Inflammatory macrophage treated with lipopolysaccharide for 4 hours (primary cell): ENCODE measurements at regions not wholly inside any gene's neighbourhood (a gene's known extent, or its start where the extent isn't known, plus 50 kb on each side); places are given as distances from the start of the nearest gene placed in this dataset.

ENCODE experiments used
- DNase-seq: peaks from one replicate; pipeline ENCODE4 v3.0.0-alpha.2; 2020

GRCh38 chr3:23644099-23644498 lies 161.7 kb upstream of the UBE2E1 start:
- DNase-seq = no peak

- no peak for DNase-seq
Measured at GRCh38 chr3:23644676-23645075, 161.1 kb upstream of the UBE2E1 start.

GRCh38 chr3:23645533-23646183 lies 160.1 kb upstream of the UBE2E1 start:
- DNase-seq = no peak

- no peak for DNase-seq
Measured at GRCh38 chr3:23646184-23646920, 159.4 kb upstream of the UBE2E1 start.

- DNase-seq = no peak
Measured at GRCh38 chr3:23647706-23648258, 158.0 kb upstream of the UBE2E1 start.

GRCh38 chr3:23648326-23648995 lies 157.3 kb upstream of the UBE2E1 start:
- no peak for DNase-seq

GRCh38 chr3:23648996-23649395 lies 156.8 kb upstream of the UBE2E1 start:
- DNase-seq = no peak

GRCh38 chr3:23649448-23649847 lies 156.3 kb upstream of the UBE2E1 start:
- no peak for DNase-seq

- peak; percentile 89 for DNase-seq
Measured at GRCh38 chr3:23650371-23651140, 155.2 kb upstream of the UBE2E1 start.

- DNase-seq = no peak
Measured at GRCh38 chr3:23653647-23654525, 151.9 kb upstream of the UBE2E1 start.

GRCh38 chr3:23654571-23654970 lies 151.2 kb upstream of the UBE2E1 start:
- no peak for DNase-seq

- no peak for DNase-seq
Measured at GRCh38 chr3:23655749-23656148, 150.0 kb upstream of the UBE2E1 start.

GRCh38 chr3:23656199-23656598 lies 149.6 kb upstream of the UBE2E1 start:
- no peak for DNase-seq

- DNase-seq = no peak
Measured at GRCh38 chr3:23656821-23657220, 148.9 kb upstream of the UBE2E1 start.

- DNase-seq = no peak
Measured at GRCh38 chr3:23657647-23658046, 148.1 kb upstream of the UBE2E1 start.

- DNase-seq = peak; percentile 75
Measured at GRCh38 chr3:23659274-23659673, 146.5 kb upstream of the UBE2E1 start.

- DNase-seq = no peak
Measured at GRCh38 chr3:23659840-23660430, 145.8 kb upstream of the UBE2E1 start.

- no peak for DNase-seq
Measured at GRCh38 chr3:23662079-23662617, 143.6 kb upstream of the UBE2E1 start.

- no peak for DNase-seq
Measured at GRCh38 chr3:23663246-23663645, 142.5 kb upstream of the UBE2E1 start.

GRCh38 chr3:23663661-23664186 lies 142.0 kb upstream of the UBE2E1 start:
- DNase-seq = no peak

GRCh38 chr3:23664459-23664858 lies 141.3 kb upstream of the UBE2E1 start:
- DNase-seq = no peak
